Right ventricle myocardium inferior (tissue), 1 donor: ENCODE measurements at regions not wholly inside any gene's neighbourhood (a gene's known extent, or its start where the extent isn't known, plus 50 kb on each side); places are given as distances from the start of the nearest gene placed in this dataset.

Experiments
- ATAC-seq: fragments of 200-7000 bp; cut with Tn5 transposase; one replicate; pipeline ENCODE4 v1.9.1; 2020; ENCODE audit warnings: mild to moderate bottlenecking, moderate library complexity
- DNase-seq: peaks from one replicate; pipeline ENCODE4 v3.0.0; 2021; ENCODE audit errors: missing footprints
- intact Hi-C: fragments of 100-400 bp; cut with DNase I; formaldehyde crosslinking; loops from one replicate; pipeline ENCODE4 v1.11.0; 2022
- donor health status: DM: no; HTN: yes; CAD: no; lungs with severe emphysema.

DNA sequence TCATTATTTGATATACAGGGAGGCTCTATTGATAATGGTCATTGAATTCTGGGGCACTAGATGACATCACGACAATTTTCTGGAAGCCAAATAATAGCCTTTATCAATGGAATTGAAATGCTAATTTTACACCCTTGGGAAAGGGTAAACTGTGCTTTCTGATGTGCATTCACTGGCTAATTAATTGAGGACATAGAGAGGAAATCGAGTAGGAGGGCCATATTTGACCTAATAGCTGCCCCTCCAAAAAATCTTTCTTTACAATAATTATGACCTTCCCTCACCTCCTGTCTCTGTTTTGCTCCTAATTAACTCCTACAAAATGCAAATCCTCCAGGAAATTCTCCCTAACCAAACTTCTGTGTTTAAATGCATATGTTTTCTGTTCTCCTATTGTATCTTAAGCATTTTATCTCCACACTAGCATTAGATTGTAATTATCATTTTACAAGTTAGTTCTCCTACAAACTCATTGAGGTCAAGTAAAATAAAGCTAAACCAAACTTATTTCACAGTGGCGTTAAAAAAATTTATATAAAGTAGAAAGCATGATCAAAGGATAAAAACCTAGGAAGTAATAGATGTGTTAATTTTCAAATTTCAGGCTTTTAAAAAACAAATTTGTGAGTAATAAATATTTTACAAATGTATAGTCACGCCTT, 1414.0 kb upstream of the AGA start:
- intact Hi-C loops: no loop called here
- ATAC-seq (no peak), DNase-seq (no peak)

DNA sequence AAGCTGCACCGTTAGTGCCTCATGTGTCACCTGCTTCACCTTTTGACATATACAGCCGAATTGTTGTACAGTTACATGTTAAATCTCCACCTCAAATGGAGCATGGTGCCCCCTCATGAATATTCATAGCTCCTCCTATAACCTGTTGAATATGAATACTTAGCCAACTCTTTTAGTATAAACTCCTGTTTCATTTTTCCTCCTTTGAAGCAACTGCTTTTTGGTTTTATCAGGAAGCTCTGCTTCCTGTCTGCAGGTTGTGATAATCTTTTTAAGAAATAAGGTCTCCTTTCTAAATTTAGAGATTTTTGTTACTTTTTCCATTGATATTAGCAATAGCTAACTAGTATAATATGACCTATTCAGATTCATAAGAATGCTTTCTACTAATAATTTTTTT, 1429.2 kb upstream of the AGA start:
- intact Hi-C loops: no loop called here
- ATAC-seq (no peak), DNase-seq (no peak)

DNA sequence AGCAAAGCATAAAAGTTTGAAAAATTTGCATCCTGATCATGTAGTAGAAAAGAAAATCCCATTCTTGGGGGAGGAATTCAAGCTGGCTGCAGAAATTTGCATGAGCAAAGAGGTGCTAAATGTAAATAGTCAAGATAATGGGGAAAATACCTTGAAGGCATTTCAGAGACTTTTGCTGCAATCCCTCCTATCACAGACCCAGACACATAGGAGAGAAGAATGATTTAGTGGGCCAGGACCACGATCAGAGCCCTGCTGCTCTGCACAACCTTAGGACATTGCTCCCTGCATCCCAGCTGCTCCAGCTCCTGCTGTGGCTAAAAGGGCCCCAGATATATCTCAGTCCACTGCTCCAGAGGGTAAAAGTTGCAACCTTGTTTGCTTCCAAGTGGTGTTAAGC, 1439.7 kb upstream of the AGA start:
- DNase-seq: no peak
- no peak for ATAC-seq
- intact Hi-C loops: no loop called here

DNA sequence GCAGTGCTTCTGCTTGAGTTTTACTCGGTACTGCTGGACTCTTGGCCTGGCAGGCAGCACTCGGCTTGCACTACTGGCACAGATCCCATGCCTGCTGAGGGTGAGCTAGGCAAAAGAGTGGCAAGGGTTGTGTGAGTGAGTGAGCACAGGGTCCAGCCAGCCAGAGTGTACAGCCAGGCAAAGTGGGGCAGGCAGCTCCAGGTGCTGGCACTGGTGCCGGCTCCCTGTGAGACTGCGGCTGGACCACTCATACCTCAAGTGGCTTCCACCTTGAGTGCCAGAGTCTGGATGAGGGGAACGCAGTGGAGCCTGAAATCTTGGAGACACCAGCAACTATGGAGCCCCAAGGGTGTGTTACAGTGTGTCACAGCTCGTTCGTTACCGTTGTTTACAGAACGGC, 1451.9 kb upstream of the AGA start:
- no peak for ATAC-seq
- intact Hi-C loops: no loop called here
- DNase-seq: no peak

DNA sequence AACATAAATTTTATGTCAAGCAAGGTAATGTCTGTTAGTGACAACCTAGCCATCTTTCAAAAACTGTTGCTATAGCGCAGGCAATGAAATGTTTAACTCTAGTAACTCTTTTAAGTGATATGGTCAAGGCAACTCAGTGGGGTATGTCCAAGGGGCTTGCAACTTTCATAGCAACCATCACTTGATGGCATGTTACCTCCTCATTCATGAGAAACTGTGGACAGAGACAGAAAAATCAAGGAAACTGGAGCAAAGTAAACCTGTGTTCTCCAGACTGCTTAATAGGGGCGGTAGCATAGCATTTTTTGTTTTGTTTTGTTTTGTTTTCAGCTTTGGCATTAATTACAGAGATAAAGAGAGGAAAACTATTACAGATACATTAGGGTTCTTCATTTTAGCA, 1456.8 kb upstream of the AGA start:
- ATAC-seq: no peak
- intact Hi-C loops: no loop called here

DNA sequence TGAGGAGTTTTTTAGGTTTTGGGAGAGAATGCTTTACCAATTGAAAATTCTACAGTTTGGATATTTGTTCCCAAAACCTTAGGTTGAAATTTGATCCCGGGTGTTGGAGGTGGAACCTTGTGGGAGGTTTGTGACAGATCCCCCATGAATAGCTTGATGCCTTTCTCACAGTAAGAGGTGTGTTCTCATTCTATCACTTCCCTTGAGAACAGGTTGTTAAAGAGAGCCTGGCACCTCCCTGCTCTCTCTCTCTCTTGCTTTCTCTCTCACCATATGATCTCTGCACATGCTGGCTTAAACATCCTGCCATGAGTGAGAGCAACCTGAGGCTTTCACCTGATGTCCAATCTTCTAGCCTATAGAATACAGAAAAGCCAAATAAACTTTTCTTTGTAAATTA, 1475.5 kb upstream of the AGA start:
- intact Hi-C loops: no loop called here

More for the DNA sequence above, 1456.8 kb upstream of the AGA start:
- DNase-seq: no peak

DNA sequence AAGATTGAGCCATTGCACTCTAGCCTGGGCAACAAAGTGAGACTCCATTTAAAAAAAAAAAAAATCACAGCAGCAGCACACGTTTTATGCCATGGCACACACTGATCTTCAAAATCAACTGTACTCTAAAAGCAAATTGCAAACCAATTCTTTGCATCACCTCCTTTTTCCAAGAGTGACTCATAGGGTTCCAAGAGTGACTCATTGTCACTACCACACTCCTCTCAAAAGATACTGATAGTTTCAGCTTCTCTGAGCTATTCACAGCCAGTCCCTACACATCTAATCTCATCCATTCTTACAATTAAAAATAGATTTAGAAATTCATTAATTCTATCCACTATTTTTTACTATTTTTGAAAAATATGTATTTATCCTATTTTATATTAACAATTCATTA, 1494.9 kb upstream of the AGA start:
- DNase-seq (no peak), ATAC-seq (no peak)
- intact Hi-C loops: no loop called here

More for the DNA sequence above, 1475.5 kb upstream of the AGA start:
- ATAC-seq: no peak
- DNase-seq: no peak

DNA sequence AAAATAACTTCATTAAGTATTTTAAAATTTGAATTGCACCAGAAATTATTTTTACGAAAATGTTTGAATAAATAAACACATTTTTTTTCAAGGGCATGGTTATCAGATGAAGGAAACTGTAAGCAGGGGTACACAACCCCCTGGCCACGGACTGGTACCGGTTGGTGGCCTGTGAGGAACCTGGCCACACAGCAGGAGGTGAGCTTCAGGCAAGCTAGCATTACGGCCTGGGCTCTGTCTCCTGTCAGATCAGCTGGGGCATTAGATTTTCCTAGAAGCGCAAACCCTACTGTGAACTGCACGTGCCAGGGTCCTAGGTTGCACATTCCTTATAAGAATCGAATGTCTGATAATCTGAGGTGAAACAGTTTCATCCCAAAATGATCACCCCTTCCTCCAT, 1499.7 kb upstream of the AGA start:
- DNase-seq: no peak
- ATAC-seq: no peak
- intact Hi-C loops: no loop called here

DNA sequence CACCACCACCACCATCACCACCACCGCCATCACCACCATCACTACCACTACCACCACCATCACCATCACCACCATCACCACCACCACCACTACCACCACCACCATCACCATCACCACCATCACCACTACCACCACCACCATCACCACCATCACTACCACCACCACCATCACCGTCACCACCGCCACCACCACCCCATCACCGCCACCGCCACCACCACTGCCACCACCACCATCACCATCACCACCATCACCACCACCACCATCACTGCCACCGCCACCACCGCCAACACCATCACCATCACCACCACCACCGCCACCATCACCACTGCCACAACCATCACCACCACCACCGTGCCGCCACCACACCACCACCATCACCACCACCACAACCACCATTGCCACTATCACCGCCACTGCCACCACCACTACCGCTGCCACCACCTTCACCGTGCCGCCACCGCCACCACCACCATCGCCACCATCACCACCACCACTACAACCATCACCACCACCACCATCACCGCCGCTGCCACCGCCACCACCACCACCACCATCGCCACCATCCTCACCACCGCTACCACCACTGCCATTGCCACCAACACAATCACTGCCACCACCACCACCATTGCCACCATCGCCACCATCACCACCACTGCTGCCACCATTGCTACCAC, 1511.3 kb upstream of the AGA start:
- ATAC-seq (no peak), DNase-seq (no peak)
- intact Hi-C loops: no loop called here

DNA sequence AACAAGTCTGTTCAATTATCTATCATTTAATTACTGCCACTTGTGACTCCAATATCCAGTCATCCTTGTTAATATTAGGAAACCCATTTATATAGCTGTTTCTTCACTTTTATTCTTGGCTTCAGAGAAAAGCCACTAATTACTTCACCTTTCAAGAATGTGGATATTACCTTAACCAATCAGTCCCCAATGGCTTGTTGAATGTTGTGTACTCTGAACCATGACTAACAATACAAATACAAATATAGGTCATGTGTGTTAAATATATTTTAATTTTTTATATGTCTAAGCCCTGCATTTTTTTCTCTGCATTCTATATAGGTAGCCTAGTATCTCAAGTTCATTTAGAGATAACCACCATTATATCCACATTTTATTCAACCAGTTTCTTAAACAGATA, 1513.4 kb upstream of the AGA start:
- DNase-seq (no peak), ATAC-seq (no peak)
- intact Hi-C loops: no loop called here

DNA sequence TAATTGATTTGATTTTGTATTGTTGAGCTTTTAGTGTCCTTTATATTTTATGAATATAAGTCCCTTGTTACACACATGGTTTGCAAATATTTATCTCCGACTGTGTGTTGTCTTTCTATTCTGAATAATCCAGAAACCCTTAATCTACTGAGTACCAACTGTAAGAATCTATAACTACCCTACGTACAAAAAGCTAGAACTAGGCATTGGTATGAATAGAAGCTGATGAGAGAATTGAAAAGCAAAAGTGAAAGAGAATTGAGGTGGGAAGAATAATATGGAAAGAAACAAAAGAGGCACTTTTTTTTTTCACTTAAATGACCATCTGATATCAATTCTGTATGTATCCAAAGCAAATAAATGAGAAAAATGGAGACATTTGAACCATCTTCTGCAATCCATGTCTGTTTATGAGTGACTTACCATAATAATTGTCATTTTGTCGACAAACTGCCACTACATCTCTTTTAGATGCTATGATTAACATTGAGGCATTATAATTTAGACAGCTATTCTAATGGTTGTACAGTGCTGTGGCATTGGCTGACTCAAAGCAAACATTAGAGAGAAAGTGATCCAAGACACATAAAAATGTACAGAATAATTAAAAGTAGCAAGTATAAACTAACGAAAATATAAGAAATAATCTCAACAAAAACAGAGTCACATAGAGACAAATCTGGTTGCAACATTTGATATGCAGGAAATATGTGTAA, 1516.6 kb upstream of the AGA start:
- intact Hi-C loops: no loop called here
- ATAC-seq: no peak
- no peak for DNase-seq

DNA sequence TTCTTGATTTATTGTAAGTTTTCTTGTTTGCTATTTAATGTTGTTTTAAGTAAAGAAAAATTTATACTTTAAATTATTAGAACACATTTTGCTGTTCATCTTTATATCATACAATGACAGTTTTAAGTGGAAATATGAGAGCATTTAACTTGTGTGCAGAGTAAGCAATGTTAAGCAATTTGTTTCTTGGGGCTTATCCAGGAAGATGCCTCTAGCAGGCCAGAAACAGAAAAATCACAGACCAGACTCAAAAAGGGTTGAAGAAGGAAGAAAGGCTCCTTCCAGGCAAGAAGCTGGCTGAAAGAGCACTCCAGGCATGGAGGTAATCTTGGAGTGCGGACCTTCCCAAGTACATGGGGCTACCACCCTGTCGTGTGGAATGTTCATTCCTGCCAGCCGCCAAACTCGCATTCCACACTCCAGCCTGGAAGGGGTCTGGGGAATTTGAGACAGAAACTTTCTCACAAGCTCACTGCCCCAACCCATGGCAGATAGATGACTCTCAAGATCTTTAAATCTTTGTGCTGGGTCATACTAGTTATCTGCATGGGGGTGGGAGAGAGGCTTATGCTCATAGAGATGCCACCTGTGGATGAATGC, 1521.3 kb upstream of the AGA start:
- intact Hi-C loops: no loop called here
- no peak for DNase-seq
- no peak for ATAC-seq

DNA sequence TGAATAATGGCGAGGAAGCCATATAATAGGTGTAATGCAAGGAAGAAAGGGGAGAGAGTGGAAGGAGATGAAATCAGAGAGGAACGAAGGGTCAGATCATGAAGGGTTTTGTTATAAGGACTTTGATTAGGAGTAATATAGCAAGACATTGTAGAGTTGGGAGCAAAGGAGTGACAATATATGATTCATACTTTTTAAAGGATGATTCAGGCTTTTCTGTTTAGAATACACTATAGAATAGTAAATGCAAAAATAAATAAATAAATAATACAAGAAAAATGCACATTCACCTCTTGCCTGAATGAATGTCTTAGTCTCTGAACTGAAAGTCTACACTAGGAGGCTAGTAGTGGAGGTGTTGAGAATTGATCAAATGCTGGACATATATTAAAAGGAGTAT, 1524.4 kb upstream of the AGA start:
- no peak for DNase-seq
- no peak for ATAC-seq
- intact Hi-C loops: no loop called here

DNA sequence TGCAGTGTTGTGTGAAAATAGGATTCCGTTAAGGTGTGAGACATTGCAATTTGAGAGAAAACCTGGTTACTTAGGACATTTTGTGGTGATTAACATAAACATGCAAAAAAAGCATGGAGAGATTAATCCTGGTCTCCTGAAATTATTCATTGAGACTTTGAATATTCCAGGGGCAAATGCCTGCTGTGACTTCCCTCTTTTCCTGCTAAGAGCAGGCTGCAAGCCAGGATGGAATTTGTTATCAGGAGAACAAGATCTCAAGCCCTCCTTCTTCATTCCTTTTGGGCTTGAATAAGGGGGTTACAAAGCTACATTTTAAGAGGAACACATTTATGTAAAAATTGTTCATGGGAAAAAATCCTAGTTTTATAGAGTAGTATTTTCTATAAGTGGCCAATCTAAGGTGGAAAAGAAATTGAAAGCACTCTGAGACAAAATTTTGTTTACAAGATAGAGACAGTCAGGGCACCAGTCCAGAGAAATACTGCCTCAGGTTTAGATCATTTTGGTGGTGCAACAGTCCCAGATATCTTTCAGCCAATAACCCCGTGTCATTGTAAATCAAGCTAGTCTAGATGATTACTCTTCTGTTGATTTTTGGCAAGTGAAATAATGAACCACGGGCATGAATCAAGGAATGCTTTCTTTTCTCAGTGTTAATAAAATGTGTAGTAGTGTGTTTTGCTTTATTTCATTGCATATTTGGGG, 1528.3 kb upstream of the AGA start:
- DNase-seq: no peak
- ATAC-seq: no peak
- intact Hi-C loops: no loop called here

DNA sequence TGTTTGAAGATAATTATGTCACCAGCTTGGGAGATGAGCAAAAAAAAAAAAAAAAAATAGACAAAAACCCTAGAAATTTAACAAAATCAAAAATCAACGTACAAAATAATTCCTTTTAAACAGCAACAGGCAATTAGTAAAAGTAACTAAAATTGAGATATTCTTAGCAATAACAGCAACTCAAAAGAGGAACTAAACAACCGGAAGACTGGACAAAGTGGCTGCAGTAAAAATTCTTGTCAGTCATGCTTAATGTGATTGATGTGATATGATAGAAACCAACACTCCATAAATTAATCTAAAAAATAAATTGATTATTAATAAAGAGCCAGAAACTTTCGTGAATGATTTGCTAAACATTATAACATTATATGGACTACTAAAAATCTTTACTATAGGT, 1534.6 kb upstream of the AGA start:
- ATAC-seq (no peak), DNase-seq (no peak)
- intact Hi-C loops: no loop called here

DNA sequence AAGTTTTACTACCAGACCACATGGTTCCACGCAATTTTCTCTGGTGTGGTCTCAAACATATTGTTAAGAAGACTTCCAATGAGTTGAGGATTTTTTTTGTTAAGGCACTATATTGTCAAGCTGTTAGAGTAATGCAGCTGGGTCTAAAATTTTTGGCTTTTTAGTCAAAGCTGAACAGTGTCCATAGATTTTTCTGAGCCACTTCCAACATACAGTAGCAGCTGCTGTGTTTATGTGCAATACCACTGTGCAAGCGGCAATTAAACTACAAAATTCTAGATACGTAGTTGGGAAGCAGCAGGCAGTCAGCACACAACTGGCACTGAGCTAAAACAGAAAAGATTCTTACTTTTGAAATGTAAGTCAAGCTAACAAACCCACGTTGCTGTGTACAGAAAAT, 1551.1 kb upstream of the AGA start:
- ATAC-seq: no peak
- no peak for DNase-seq
- intact Hi-C loops: no loop called here

DNA sequence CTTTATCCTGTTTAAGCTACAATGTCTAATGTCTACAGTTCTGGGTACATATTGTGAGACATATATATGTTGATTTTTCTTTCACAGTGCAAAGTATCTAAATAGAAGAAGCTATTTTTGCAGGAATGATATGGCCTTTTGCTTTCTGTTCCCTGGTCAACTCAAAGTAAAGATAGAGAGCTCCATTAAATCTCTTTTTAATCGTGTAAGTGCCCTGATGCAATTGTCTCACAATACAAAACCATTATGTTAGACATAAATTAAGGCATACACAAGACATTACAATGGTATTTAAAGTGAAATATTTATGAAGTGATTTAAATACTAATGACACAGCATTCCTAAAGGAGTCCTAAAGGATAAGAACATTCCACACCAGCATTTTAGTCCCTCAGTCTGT, 1559.7 kb upstream of the AGA start:
- intact Hi-C loops: no loop called here
- DNase-seq (no peak), ATAC-seq (no peak)

DNA sequence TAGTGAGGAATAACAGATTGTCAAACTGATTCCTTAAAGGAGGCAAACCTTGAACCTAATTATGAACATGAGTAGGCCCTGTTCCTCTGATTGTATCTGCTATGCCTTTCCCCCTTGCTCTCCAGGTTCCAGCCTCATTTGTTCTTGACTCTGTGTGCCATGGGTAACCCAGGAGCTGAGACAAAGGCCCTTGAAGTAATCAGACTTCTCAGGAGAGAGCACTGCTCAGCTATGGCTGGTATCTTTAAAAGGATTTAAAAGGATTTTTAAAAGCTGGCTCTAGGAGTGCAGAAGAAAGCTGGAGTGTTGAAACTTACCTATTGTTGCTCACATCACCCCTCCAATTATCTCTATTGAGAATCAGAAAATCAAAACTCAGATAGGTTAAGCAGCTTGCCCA, 1565.5 kb upstream of the AGA start:
- DNase-seq (no peak), ATAC-seq (no peak)
- intact Hi-C loops: no loop called here

DNA sequence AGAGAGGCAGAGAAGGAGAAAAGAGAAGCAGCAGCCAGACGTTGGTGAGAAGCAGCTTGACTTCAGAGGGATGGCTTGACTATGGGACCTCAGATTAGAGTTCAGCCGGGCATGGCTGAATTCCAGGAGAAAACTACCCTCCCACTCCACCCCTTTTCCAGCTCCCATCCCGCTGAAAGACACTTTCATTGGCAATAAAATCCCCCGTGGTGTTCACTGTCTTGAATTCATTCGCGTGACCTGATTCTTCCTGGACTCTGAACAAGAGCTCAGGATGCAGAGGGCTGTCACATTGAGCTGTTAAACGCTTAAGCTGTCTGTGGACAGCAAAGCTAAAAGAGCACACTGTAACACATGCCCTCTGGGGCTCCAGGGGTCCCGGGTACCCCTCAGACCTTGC, 1575.3 kb upstream of the AGA start:
- ATAC-seq: no peak
- no peak for DNase-seq
- intact Hi-C loops: no loop called here
